Naive thymus-derived CD4-positive, alpha-beta T cell (primary cell): ENCODE measurements at regions not wholly inside any gene's neighbourhood (a gene's known extent, or its start where the extent isn't known, plus 50 kb on each side); places are given as distances from the start of the nearest gene placed in this dataset.

Experiments
- ATAC-seq: fragments of 150-1000 bp; cut with Tn5 transposase; 2 replicates; pipeline ENCODE4 v1.10.0; 2021; ENCODE audit warnings: mild to moderate bottlenecking, moderate library complexity
- CTCF ChIA-PET: fragments of 350-600 bp; sonication (Branson Sonifier 250); formaldehyde crosslinking; loops from one replicate; lab custom pipeline; 2021; ENCODE audit warnings: antibody characterized with exemption; lab: Charles Lee
- POLR2A ChIA-PET: fragments of 350-600 bp; sonication (Branson Sonifier 250); formaldehyde crosslinking; loops from one replicate; lab custom pipeline; 2021; ENCODE audit warnings: antibody characterized with exemption, inconsistent platforms; lab: Charles Lee
- DNase-seq, 9 donors: peaks; one replicate each; pipeline versions ENCODE4 v3.0.0 to v3.0.0-alpha.2; 2020 to 2022; ENCODE audit warnings: mixed read lengths in 1 of 9
- H3K27ac ChIP-seq: one replicate; pipeline ENCODE4 v1.7.0; 2013; ENCODE audit warnings: mild to moderate bottlenecking, low read depth, low read length, moderate library complexity
- H3K27me3 ChIP-seq, 2 donors: one replicate each; pipeline ENCODE4 v1.7.0; 2013; ENCODE audit warnings: low read length in 2 of 2, mild to moderate bottlenecking in 2 of 2, moderate library complexity in 2 of 2; ENCODE audit not compliant: control insufficient read depth in 2 of 2, insufficient read depth in 2 of 2
- H3K36me3 ChIP-seq, 3 experiments: 1 replicate in 2 of 3; 2 replicates in 1 of 3; pipeline ENCODE4 v1.7.0; 2013; ENCODE audit warnings: low read length in 3 of 3, mild to moderate bottlenecking in 3 of 3, moderate library complexity in 1 of 3; ENCODE audit not compliant: insufficient read depth in 3 of 3, control insufficient read depth in 2 of 3
- H3K4me1 ChIP-seq, 2 donors: one replicate each; pipeline ENCODE4 v1.7.0; 2013; ENCODE audit warnings: low read length in 2 of 2, mild to moderate bottlenecking in 2 of 2, moderate library complexity in 1 of 2; ENCODE audit not compliant: control insufficient read depth in 2 of 2, insufficient read depth in 2 of 2
- H3K4me3 ChIP-seq: 2 replicates; pipeline ENCODE4 v1.7.0; 2013; ENCODE audit warnings: mild to moderate bottlenecking, low read length
- H3K9me3 ChIP-seq, 3 experiments: 1 replicate in 2 of 3; 2 replicates in 1 of 3; pipeline ENCODE4 v1.7.0; 2013; ENCODE audit warnings: low read length in 3 of 3; ENCODE audit not compliant: control insufficient read depth in 2 of 3
- H3K27ac Mint-ChIP-seq, 9 donors: one replicate each; pipeline ENCODE4 v1.8.0; 2020 to 2022; ENCODE audit warnings: mixed read lengths in 9 of 9, mild to moderate bottlenecking in 8 of 9, moderate library complexity in 5 of 9, inconsistent platforms in 2 of 9
- H3K27me3 Mint-ChIP-seq, 5 donors: one replicate each; pipeline ENCODE4 v1.8.0; 2021 to 2022; ENCODE audit warnings: mixed read lengths in 5 of 5, mild to moderate bottlenecking in 1 of 5
- H3K36me3 Mint-ChIP-seq, 5 donors: one replicate each; pipeline ENCODE4 v1.8.0; 2020 to 2022; ENCODE audit warnings: mixed read lengths in 5 of 5, mild to moderate bottlenecking in 3 of 5, inconsistent platforms in 1 of 5
- H3K4me1 Mint-ChIP-seq, 7 donors: one replicate each; pipeline ENCODE4 v1.8.0; 2020 to 2022; ENCODE audit warnings: mixed read lengths in 7 of 7, mild to moderate bottlenecking in 3 of 7, inconsistent platforms in 1 of 7
- H3K4me3 Mint-ChIP-seq, 10 donors: one replicate each; pipeline ENCODE4 v1.8.0; 2020 to 2022; ENCODE audit warnings: mild to moderate bottlenecking in 10 of 10, mixed read lengths in 10 of 10, moderate library complexity in 6 of 10, inconsistent platforms in 2 of 10
- H3K9me3 Mint-ChIP-seq, 11 donors: one replicate each; pipeline ENCODE4 v1.8.0; 2020 to 2022; ENCODE audit warnings: mixed read lengths in 11 of 11, mild to moderate bottlenecking in 4 of 11, inconsistent platforms in 1 of 11, moderate library complexity in 1 of 11
- intact Hi-C, 2 donors: fragments of 100-400 bp; cut with micrococcal nuclease; formaldehyde crosslinking; loops; one replicate each; pipeline ENCODE4 v1.15.1; 2023

DNA sequence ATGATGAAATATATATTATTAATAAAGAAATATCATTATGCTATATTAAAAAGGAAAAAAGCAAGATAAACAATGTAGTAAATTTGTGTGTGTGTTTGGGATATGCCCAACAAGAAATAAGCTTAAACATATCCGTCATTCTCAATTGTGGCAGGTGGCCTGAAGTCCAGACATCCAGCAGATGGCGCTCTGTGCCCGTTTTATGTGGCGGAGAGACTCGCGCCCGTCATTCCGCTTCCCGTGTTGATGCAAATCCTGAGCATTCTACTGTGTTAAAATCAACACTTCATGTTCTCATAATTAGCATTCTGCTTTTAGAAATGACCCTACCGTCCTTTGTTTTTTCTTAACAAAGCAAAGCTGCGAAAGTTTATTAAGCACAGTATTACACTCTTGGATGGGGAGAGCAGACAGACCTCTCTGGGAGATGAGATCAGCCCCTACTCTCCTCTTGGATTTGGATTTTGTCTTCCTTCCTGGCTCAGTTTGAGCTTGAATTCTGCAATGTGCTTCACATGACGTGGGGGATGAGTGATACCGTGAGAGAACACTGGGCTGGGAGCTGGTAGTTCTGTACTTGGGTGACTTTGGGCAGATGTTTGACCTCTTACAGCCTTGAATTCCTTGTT is 125.8 kb downstream of the MCHR2 start:
- Mint-ChIP-seq H3K4me3 (peak overlapping the region in 4 of 10 donors; percentile 11 to 42 (median 12)), H3K9me3 (no peaks in the 10 kb centered on the region), H3K4me1 (peaks cover 0 to 9% (median 5%) of the 10 kb centered on the region in 7 donors), H3K27me3 (peaks cover 20 to 38% (median 25%) of the 10 kb centered on the region in 5 donors), H3K27ac (peak overlapping the region in 1 of 9 donors; percentile 18), H3K36me3 (no peaks in the 10 kb centered on the region)
- H3K36me3 ChIP-seq: no peaks in the 10 kb centered on the region
- H3K4me3 ChIP-seq: no peak overlapping the region
- ATAC-seq (peak; percentile 70), DNase-seq (peak; percentile 20 to 66 (median 50))
- intact Hi-C loops: loop anchor here (1.0 to 10.0 kb wide), 6 partner anchors 137 to 797 kb away; no protein-coding TSS in a partner anchor
- H3K27me3 ChIP-seq: peaks cover 0 to 4% of the 10 kb centered on the region in 2 donors
- H3K9me3 ChIP-seq: no peaks in the 10 kb centered on the region
- CTCF ChIA-PET: interaction anchor here (0.5 to 1.8 kb wide), 4 partner anchors 22 to 400 kb away, joined by 3 to 5 read pairs (median 3); no protein-coding TSS in a partner anchor
- no peak overlapping the region for H3K27ac ChIP-seq
- H3K4me1 ChIP-seq: no peaks in the 10 kb centered on the region
- POLR2A ChIA-PET: no interaction called here
